H1 (cell line): ENCODE measurements at regions not wholly inside any gene's neighbourhood (a gene's known extent, or its start where the extent isn't known, plus 50 kb on each side); places are given as distances from the start of the nearest gene placed in this dataset.

Experiments used
- CTCF ChIP-seq, 3 experiments: IDR thresholded peaks; 1 replicate in 2 of 3; 2 replicates in 1 of 3; pipeline versions ENCODE4 v1.5.1 to v1.6.1; 2011; ENCODE audit warnings: low read length in 3 of 3, mild to moderate bottlenecking in 3 of 3, inconsistent platforms in 2 of 3, low read depth in 1 of 3, moderate library complexity in 1 of 3; ENCODE audit not compliant: insufficient read depth in 1 of 3; ENCODE audit errors: control extremely low read depth in 1 of 3
- EP300 ChIP-seq, 2 experiments: IDR thresholded peaks; 1 replicate in 1 of 2; 2 replicates in 1 of 2; pipeline ENCODE4 v1.6.1; 2011 to 2012; ENCODE audit warnings: low read depth in 2 of 2, low read length in 2 of 2, mild to moderate bottlenecking in 2 of 2, borderline replicate concordance in 1 of 2, inconsistent platforms in 1 of 2, moderate library complexity in 1 of 2
- EZH2 ChIP-seq: fragments of 200-600 bp; sonication (generic); IDR thresholded peaks from 2 replicates; pipeline ENCODE4 v1.7.1; 2012; ENCODE audit warnings: low read depth, mild to moderate bottlenecking, moderate library complexity, low read length, inconsistent platforms; ENCODE audit not compliant: severe bottlenecking
- HDAC6 ChIP-seq: IDR thresholded peaks from one replicate; pipeline ENCODE4 v1.7.1; 2012; ENCODE audit warnings: low read depth, mild to moderate bottlenecking, inconsistent platforms, low read length, moderate library complexity
- KDM5A ChIP-seq: fragments of 200-600 bp; IDR thresholded peaks from 2 replicates; pipeline ENCODE4 v1.7.1; 2012; ENCODE audit warnings: mild to moderate bottlenecking, low read length, inconsistent platforms, mixed read lengths
- MAX ChIP-seq: IDR thresholded peaks from 2 replicates; pipeline ENCODE4 v1.6.1; 2012; ENCODE audit warnings: inconsistent platforms
- PHF8 ChIP-seq: fragments of 200-600 bp; sonication (generic); conservative IDR thresholded peaks from 2 replicates; pipeline ENCODE4 v1.7.1; 2012; ENCODE audit warnings: low read depth, mild to moderate bottlenecking, inconsistent platforms, low read length, moderate library complexity
- POLR2A ChIP-seq, 2 experiments: IDR thresholded peaks; 1 replicate in 1 of 2; 2 replicates in 1 of 2; pipeline ENCODE4 v1.6.1; 2011; ENCODE audit warnings: low read depth in 2 of 2, low read length in 2 of 2, mild to moderate bottlenecking in 2 of 2; ENCODE audit errors: control extremely low read depth in 1 of 2
- POLR2AphosphoS5 ChIP-seq: IDR thresholded peaks from 2 replicates; pipeline ENCODE4 v1.6.1; 2011; ENCODE audit warnings: low read depth, low read length
- SRF ChIP-seq: IDR thresholded peaks from 2 replicates; pipeline ENCODE4 v1.6.1; 2011; ENCODE audit warnings: mild to moderate bottlenecking, low read depth, low read length, moderate library complexity
- TAF1 ChIP-seq: IDR thresholded peaks from 2 replicates; pipeline ENCODE4 v1.6.1; 2011; ENCODE audit warnings: mild to moderate bottlenecking, low read depth, low read length
- USF2 ChIP-seq: IDR thresholded peaks from 2 replicates; pipeline ENCODE4 v1.6.1; 2011; ENCODE audit warnings: low read length, improper control_type of control experiment

- TF ChIP-seq CTCF (IDR thresholded peaks at IDR 0.05; ENCODE audit: control extremely low read depth in 1 of 3, insufficient read depth in 1 of 3, low read depth in 1 of 3, low read length in 3 of 3) (no peak), USF2 (no peak), SRF (no peak), EP300 (IDR thresholded peaks at IDR 0.05; ENCODE audit: borderline replicate concordance in 1 of 2, low read depth in 2 of 2, low read length in 2 of 2) (no peak), HDAC6 (no peak), POLR2A (IDR thresholded peaks at IDR 0.05; ENCODE audit: control extremely low read depth in 1 of 2, low read depth in 2 of 2, low read length in 2 of 2) (no peak), MAX (no peak), EZH2 (no peak), TAF1 (no peak), POLR2AphosphoS5 (no peak), KDM5A (no peak), PHF8 (no peak)
Measured at GRCh38 chr14:85466678-85467077, 63.3 kb upstream of the FLRT2 start.
